ENCODE measurements at regions not wholly inside any gene's neighbourhood (a gene's known extent, or its start where the extent isn't known, plus 50 kb on each side); places are given as distances from the start of the nearest gene placed in this dataset.

- TF ChIP-seq CTCF (IDR thresholded peaks at IDR 0.05) (no peak), POLR2A (IDR thresholded peaks at IDR 0.05) (no peak)
Measured at GRCh38 chr11:81787584-81788049, 946.0 kb downstream of the FAM181B start.
